GM12878 (cell line): ENCODE measurements at regions not wholly inside any gene's neighbourhood (a gene's known extent, or its start where the extent isn't known, plus 50 kb on each side); places are given as distances from the start of the nearest gene placed in this dataset.

Experiments
- ATAC-seq: fragments of 200-7000 bp; cut with Tn5 transposase; 3 replicates; pipeline ENCODE4 v1.9.1; 2020; ENCODE audit warnings: mild to moderate bottlenecking, moderate library complexity
- BruUV-seq: library from RNA; stranded (reverse); fragments of 400-500 nt; replicated peaks from 2 replicates; lab custom pipeline; 2021; lab: Mats Ljungman, UMichigan
- CTCF ChIA-PET: fragments of 300-600 bp; sonication (Branson Sonifier 250); formaldehyde crosslinking; extraction: SDS; loops from one replicate; lab custom pipeline; 2021; ENCODE audit warnings: inconsistent platforms; lab: Yijun Ruan, JAX
- POLR2A ChIA-PET: fragments of 350-600 bp; formaldehyde crosslinking; extraction: SDS; loops from one replicate; lab custom pipeline; 2021; ENCODE audit warnings: inconsistent platforms; lab: Charles Lee
- RAD21 ChIA-PET: fragments of 300-600 bp; sonication (Branson Sonifier 250); formaldehyde crosslinking; loops from one replicate; lab custom pipeline; 2023; ENCODE audit warnings: antibody characterized with exemption; ENCODE audit not compliant: unreplicated experiment; lab: Charles Lee
- SMC1A ChIA-PET: fragments of 300-600 bp; sonication (Branson Sonifier 250); formaldehyde crosslinking; loops from one replicate; lab custom pipeline; 2023; ENCODE audit not compliant: unreplicated experiment, uncharacterized antibody; lab: Charles Lee
- DNase-seq: peaks from one replicate; pipeline ENCODE4 v3.0.0-alpha.2; 2011; ENCODE audit warnings: low read depth, low spot score
- FAIRE-seq: peaks from 3 replicates; lab custom pipeline; 2011; peaks lifted over from hg19 to GRCh38; lab: Jason Lieb, UNC
- H2AFZ ChIP-seq: 2 replicates; pipeline ENCODE4 v1.6.0; 2011; ENCODE audit warnings: low read depth, low read length, control low read depth; ENCODE audit not compliant: control insufficient read depth
- H3K27ac ChIP-seq: 2 replicates; pipeline ENCODE4 v1.5.1; 2011; ENCODE audit warnings: control low read depth; ENCODE audit not compliant: control insufficient read depth, insufficient read depth
- H3K27me3 ChIP-seq, 2 experiments: replicated peaks in 1 of 2; 2 replicates each; pipeline versions ENCODE4 v1.6.0 to v1.6.1; 2011; ENCODE audit warnings: low read length in 1 of 2; ENCODE audit not compliant: control insufficient read depth in 2 of 2, insufficient read depth in 2 of 2
- H3K36me3 ChIP-seq, 2 experiments: 2 replicates each; pipeline ENCODE4 v1.5.1; 2011; ENCODE audit warnings: low read length in 1 of 2; ENCODE audit not compliant: control insufficient read depth in 2 of 2, insufficient read depth in 2 of 2
- H3K4me1 ChIP-seq: 2 replicates; pipeline ENCODE4 v1.6.1; 2011; ENCODE audit warnings: mild to moderate bottlenecking, low read length, moderate library complexity, mixed read lengths; ENCODE audit not compliant: control insufficient read depth, insufficient read depth
- H3K4me2 ChIP-seq: 2 replicates; pipeline ENCODE4 v1.6.0; 2011; ENCODE audit warnings: control low read depth; ENCODE audit not compliant: control insufficient read depth, insufficient read depth
- H3K4me3 ChIP-seq: fragments of 200-600 bp; sonication (generic); 2 replicates; pipeline ENCODE4 v1.5.1; 2016
- H3K79me2 ChIP-seq: 2 replicates; pipeline ENCODE4 v1.6.0; 2011; ENCODE audit warnings: low read length; ENCODE audit not compliant: control insufficient read depth, insufficient read depth
- H3K9ac ChIP-seq: 2 replicates; pipeline ENCODE4 v1.8.0; 2011; ENCODE audit warnings: low read length, control low read depth, mixed read lengths; ENCODE audit not compliant: control insufficient read depth, insufficient read depth
- H3K9me3 ChIP-seq: replicated peaks from 3 replicates; pipeline ENCODE4 v1.5.1; 2011; ENCODE audit warnings: mild to moderate bottlenecking, low read length; ENCODE audit not compliant: control insufficient read depth, insufficient read depth
- H4K20me1 ChIP-seq: 2 replicates; pipeline ENCODE4 v1.6.0; 2011; ENCODE audit not compliant: control insufficient read depth, insufficient read depth
- ASH2L ChIP-seq: fragments of 300-600, 200-600 bp; sonication (generic); IDR thresholded peaks from 2 replicates; pipeline ENCODE4 v1.6.1; 2017; ENCODE audit warnings: low read depth, mild to moderate bottlenecking, borderline replicate concordance
- CEBPZ ChIP-seq: fragments of 150-350 bp; IDR thresholded peaks from 2 replicates; pipeline ENCODE4 v1.6.1; 2016; ENCODE audit warnings: low read depth, low read length
- FOXM1 ChIP-seq: IDR thresholded peaks from 2 replicates; pipeline ENCODE4 v1.6.1; 2012; ENCODE audit warnings: low read depth, mild to moderate bottlenecking, inconsistent platforms, low read length, moderate library complexity
- HCFC1 ChIP-seq: fragments of 150-350 bp; IDR thresholded peaks from 2 replicates; pipeline ENCODE4 v1.6.1; 2014; ENCODE audit warnings: low read length
- HDGF ChIP-seq: fragments of 450-650 bp; IDR thresholded peaks from 2 replicates; pipeline ENCODE4 v1.6.1; 2016; ENCODE audit warnings: antibody characterized with exemption
- IKZF1 ChIP-seq: fragments of 450-650 bp; conservative IDR thresholded peaks from 2 replicates; pipeline ENCODE4 v1.6.1; 2017; ENCODE audit warnings: antibody characterized with exemption, mild to moderate bottlenecking
- MAX ChIP-seq: IDR thresholded peaks from 2 replicates; pipeline ENCODE4 v1.6.1; 2012; ENCODE audit warnings: low read depth, low read length, improper control_type of control experiment
- RFX5 ChIP-seq: IDR thresholded peaks from 2 replicates; pipeline ENCODE4 v1.6.1; 2011; ENCODE audit warnings: low read depth, low read length, improper control_type of control experiment
- RUNX3 ChIP-seq: IDR thresholded peaks from 2 replicates; pipeline ENCODE4 v1.6.1; 2012; ENCODE audit warnings: low read length, inconsistent platforms
- TCF12 ChIP-seq: IDR thresholded peaks from 2 replicates; pipeline ENCODE4 v1.6.1; 2011; ENCODE audit warnings: low read depth, mild to moderate bottlenecking, low read length
- ZBTB33 ChIP-seq: fragments of 450-650 bp; IDR thresholded peaks from 2 replicates; pipeline ENCODE4 v1.6.1; 2017; ENCODE audit warnings: mild to moderate bottlenecking
- WGBS: methylation state at CpG from one replicate; pipeline ENCODE4 v1.1.6; 2016; ENCODE audit warnings: low lambda C conversion rate; ENCODE audit not compliant: insufficient replicate concordance, insufficient coverage; ENCODE audit errors: missing lambda C conversion rate; 5-methylcytosine and 5-hydroxymethylcytosine counted together
- in situ Hi-C: fragments of 300-500 bp; cut with MboI; formaldehyde crosslinking; loops from 9 replicates; pipeline ENCODE4 v1.14.3; 2018; ENCODE audit warnings: mixed read lengths
- intact Hi-C: fragments of 100-400 bp; cut with micrococcal nuclease; formaldehyde crosslinking; loops from one replicate; pipeline ENCODE4 v1.14.2; 2022; ENCODE audit not compliant: unreplicated experiment

GRCh38 chr12:70154087-70154638 lies 89.1 kb upstream of the CNOT2 start:
- Histone ChIP-seq H3K9me3 (no peaks in the 10 kb centered on the region; the same call in 1 of the 3 replicates), H3K27ac (no peak overlapping the region), H3K4me1 (no peaks in the 10 kb centered on the region), H2AFZ (no peak overlapping the region), H4K20me1 (no peaks in the 10 kb centered on the region), H3K4me3 (no peak overlapping the region), H3K9ac (no peak overlapping the region), H3K4me2 (no peak overlapping the region), H3K36me3 (no peaks in the 10 kb centered on the region), H3K79me2 (no peaks in the 10 kb centered on the region), H3K27me3 (no peaks in the 10 kb centered on the region)
- RAD21 ChIA-PET, result no interaction called here
- POLR2A ChIA-PET, result no interaction called here
- CTCF ChIA-PET, result interaction anchor here (0.6 kb wide), 1 partner anchor 66 kb away, joined by 3 read pairs; no protein-coding TSS in a partner anchor
- no peak for TF ChIP-seq HCFC1
- TF ChIP-seq RUNX3, result no peak
- in situ Hi-C loops (no loop called here), intact Hi-C loops (no loop called here)
- SMC1A ChIA-PET, result no interaction called here
- FAIRE-seq (no peak), DNase-seq (no peak), ATAC-seq (no peak)
- WGBS, result 15% methylated on average over 2 of the region's 2 CpGs
- no TSS peak for BruUV-seq

- ChIA-PET POLR2A (no interaction called here), CTCF (no interaction called here), RAD21 (no interaction called here), SMC1A (no interaction called here)
- Histone ChIP-seq H3K9ac (no peak overlapping the region), H3K36me3 (no peaks in the 10 kb centered on the region), H2AFZ (no peak overlapping the region), H3K4me2 (no peak overlapping the region), H3K9me3 (no peaks in the 10 kb centered on the region; the same call in 1 of the 3 replicates), H4K20me1 (no peaks in the 10 kb centered on the region), H3K27me3 (no peaks in the 10 kb centered on the region), H3K27ac (no peak overlapping the region), H3K4me1 (no peaks in the 10 kb centered on the region), H3K4me3 (no peak overlapping the region), H3K79me2 (no peaks in the 10 kb centered on the region)
- intact Hi-C loops (no loop called here), in situ Hi-C loops (no loop called here)
- ATAC-seq (no peak), FAIRE-seq (no peak), DNase-seq (no peak)
- BruUV-seq, result no TSS peak
- TF ChIP-seq MAX (no peak), CEBPZ (no peak), HDGF (no peak), ASH2L (no peak), RFX5 (no peak), FOXM1 (no peak), IKZF1 (no peak), TCF12 (no peak), ZBTB33 (no peak)
Observed at GRCh38 chr12:70154960-70155589, 88.2 kb upstream of the CNOT2 start.
